Smooth muscle cell (in vitro differentiated cells): ENCODE measurements at regions not wholly inside any gene's neighbourhood (a gene's known extent, or its start where the extent isn't known, plus 50 kb on each side); places are given as distances from the start of the nearest gene placed in this dataset.

ENCODE experiments used
- DNase-seq: peaks from one replicate; lab custom pipeline; 2025; ENCODE audit not compliant: unreplicated experiment; lab: John Stamatoyannopoulos, UW
- H2AFZ ChIP-seq: fragments of 200-600 bp; sonication (generic); 2 replicates; pipeline ENCODE4 v1.6.0; 2016; ENCODE audit warnings: antibody characterized with exemption, low read depth, mild to moderate bottlenecking
- H3F3A ChIP-seq: fragments of 200-600 bp; sonication (generic); 2 replicates; pipeline ENCODE4 v1.6.0; 2017; ENCODE audit warnings: antibody characterized with exemption, low read depth
- H3K27ac ChIP-seq: fragments of 200-600 bp; sonication (generic); 2 replicates; pipeline ENCODE4 v1.5.1; 2016; ENCODE audit warnings: low read depth, mild to moderate bottlenecking
- H3K27me3 ChIP-seq: fragments of 200-600 bp; sonication (generic); 2 replicates; pipeline ENCODE4 v1.6.1; 2016; ENCODE audit warnings: low read depth, mild to moderate bottlenecking
- H3K36me3 ChIP-seq: fragments of 200-600 bp; sonication (generic); 2 replicates; pipeline ENCODE4 v1.5.1; 2016; ENCODE audit warnings: low read depth
- H3K4me1 ChIP-seq: fragments of 200-600 bp; sonication (generic); 2 replicates; pipeline ENCODE4 v1.5.1; 2016; ENCODE audit warnings: low read depth
- H3K4me2 ChIP-seq: fragments of 200-600 bp; sonication (generic); 2 replicates; pipeline ENCODE4 v1.6.0; 2016; ENCODE audit warnings: mild to moderate bottlenecking
- H3K4me3 ChIP-seq: fragments of 200-600 bp; sonication (generic); 2 replicates; pipeline ENCODE4 v1.5.1; 2016; ENCODE audit warnings: mild to moderate bottlenecking
- H3K79me2 ChIP-seq: fragments of 200-600 bp; sonication (generic); 2 replicates; pipeline ENCODE4 v1.6.0; 2016; ENCODE audit warnings: low read depth, mild to moderate bottlenecking
- H3K9ac ChIP-seq: fragments of 200-600 bp; sonication (generic); 2 replicates; pipeline ENCODE4 v1.6.0; 2016; ENCODE audit warnings: low read depth
- H3K9me3 ChIP-seq: fragments of 200-600 bp; sonication (generic); replicated peaks from 2 replicates; pipeline ENCODE4 v1.5.1; 2016; ENCODE audit warnings: low read depth
- H4K20me1 ChIP-seq: fragments of 200-600 bp; sonication (generic); 2 replicates; pipeline ENCODE4 v1.6.0; 2016; ENCODE audit warnings: low read depth
- WGBS: methylation state at CpG from one replicate; pipeline ENCODE4 v1.1.7; 2016; ENCODE audit warnings: low lambda C conversion rate; 5-methylcytosine and 5-hydroxymethylcytosine counted together
- TF ChIP-seq, protein P1 (sequence below): fragments of 200-600 bp; sonication (generic); IDR thresholded peaks from 2 replicates; pipeline ENCODE4 v1.5.1; 2017; ENCODE audit warnings: borderline replicate concordance, mild to moderate bottlenecking, antibody characterized with exemption; ENCODE audit not compliant: insufficient read depth, poor library complexity, severe bottlenecking

DNA sequence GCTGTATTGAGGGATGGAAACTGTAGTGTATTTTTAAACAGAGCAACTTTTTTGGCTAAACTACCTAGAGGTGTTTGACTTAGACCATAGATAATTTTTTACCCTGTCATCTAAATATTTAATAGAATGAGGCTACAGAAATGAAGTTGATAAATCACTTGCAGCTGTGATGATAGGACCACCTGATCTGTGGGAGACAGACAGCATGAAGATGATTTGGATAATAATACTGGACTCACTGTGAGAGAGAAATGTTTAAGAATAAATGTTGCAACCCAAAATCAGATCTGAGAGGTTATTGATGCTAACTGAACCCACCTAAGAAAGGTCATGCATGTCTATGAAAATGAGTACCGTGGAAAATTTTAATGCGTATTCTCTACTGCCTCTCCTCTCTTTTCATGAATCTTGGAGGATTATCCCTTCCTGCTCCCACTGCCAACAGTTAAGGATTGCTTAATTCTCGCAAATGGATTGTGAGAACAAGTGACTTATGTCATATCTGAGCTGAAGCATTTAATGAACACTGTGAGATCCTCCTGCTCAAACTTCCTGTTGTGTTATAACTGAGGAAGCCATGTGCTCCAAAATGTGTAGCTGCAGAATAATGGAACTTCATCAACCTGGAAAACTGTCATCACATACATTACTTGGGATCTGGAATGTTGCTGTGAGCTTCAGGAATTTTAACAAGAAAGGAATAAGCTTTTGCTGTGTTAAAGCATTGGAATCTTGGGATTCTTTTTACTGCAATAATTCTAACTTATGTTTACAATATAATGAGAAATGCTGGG, 617.9 kb upstream of the CDH18 start:
- no peak overlapping the region for H3K4me2 ChIP-seq
- no peak overlapping the region for H2AFZ ChIP-seq
- H3K79me2 ChIP-seq: no peaks in the 10 kb centered on the region
- no peak for DNase-seq
- H3K4me3 ChIP-seq: no peak overlapping the region
- no peaks in the 10 kb centered on the region for H3K27me3 ChIP-seq
- no peaks in the 10 kb centered on the region for H3F3A ChIP-seq
- no peak overlapping the region for H3K27ac ChIP-seq
- H3K4me1 ChIP-seq: peaks cover 5% of the 10 kb centered on the region
- no peak overlapping the region for H3K9ac ChIP-seq
- 80% methylated on average over 3 of the region's 3 CpGs for WGBS
- H3K9me3 ChIP-seq: no peaks in the 10 kb centered on the region
- TF ChIP-seq, protein P1, sequence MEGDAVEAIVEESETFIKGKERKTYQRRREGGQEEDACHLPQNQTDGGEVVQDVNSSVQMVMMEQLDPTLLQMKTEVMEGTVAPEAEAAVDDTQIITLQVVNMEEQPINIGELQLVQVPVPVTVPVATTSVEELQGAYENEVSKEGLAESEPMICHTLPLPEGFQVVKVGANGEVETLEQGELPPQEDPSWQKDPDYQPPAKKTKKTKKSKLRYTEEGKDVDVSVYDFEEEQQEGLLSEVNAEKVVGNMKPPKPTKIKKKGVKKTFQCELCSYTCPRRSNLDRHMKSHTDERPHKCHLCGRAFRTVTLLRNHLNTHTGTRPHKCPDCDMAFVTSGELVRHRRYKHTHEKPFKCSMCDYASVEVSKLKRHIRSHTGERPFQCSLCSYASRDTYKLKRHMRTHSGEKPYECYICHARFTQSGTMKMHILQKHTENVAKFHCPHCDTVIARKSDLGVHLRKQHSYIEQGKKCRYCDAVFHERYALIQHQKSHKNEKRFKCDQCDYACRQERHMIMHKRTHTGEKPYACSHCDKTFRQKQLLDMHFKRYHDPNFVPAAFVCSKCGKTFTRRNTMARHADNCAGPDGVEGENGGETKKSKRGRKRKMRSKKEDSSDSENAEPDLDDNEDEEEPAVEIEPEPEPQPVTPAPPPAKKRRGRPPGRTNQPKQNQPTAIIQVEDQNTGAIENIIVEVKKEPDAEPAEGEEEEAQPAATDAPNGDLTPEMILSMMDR: no peak
- H3K36me3 ChIP-seq: no peaks in the 10 kb centered on the region
- H4K20me1 ChIP-seq: no peaks in the 10 kb centered on the region

DNA sequence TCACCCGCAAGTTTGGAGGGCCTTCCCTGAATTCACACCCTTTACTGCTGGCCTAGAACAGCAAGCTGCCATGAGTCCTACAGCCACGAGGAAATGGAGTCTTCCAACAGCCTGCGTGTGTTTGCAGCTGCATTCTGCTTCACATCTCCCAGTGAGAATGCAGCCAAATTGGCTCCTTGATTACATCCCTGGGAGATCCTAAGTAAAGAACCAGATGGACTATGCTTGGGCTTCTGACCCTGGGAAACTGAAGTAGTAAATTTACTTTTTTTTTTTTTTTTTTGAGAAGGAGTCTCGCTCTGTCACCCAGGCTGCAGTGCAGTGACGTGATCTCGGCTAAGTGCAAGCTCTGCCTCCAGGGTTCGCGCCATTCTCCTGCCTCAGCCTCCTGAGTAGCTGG, 617.0 kb upstream of the CDH18 start:
- Histone ChIP-seq H3K9me3 (no peaks in the 10 kb centered on the region), H3K36me3 (no peaks in the 10 kb centered on the region), H3K4me1 (peaks cover 5% of the 10 kb centered on the region), H3K27me3 (no peaks in the 10 kb centered on the region), H3K79me2 (no peaks in the 10 kb centered on the region), H3K27ac (no peak overlapping the region), H3F3A (no peaks in the 10 kb centered on the region), H4K20me1 (no peaks in the 10 kb centered on the region), H3K4me3 (no peak overlapping the region), H2AFZ (no peak overlapping the region), H3K4me2 (no peak overlapping the region), H3K9ac (no peak overlapping the region)
- WGBS: 85% methylated on average over 8 of the region's 8 CpGs
- TF ChIP-seq, protein P1: no peak
- no peak for DNase-seq

DNA sequence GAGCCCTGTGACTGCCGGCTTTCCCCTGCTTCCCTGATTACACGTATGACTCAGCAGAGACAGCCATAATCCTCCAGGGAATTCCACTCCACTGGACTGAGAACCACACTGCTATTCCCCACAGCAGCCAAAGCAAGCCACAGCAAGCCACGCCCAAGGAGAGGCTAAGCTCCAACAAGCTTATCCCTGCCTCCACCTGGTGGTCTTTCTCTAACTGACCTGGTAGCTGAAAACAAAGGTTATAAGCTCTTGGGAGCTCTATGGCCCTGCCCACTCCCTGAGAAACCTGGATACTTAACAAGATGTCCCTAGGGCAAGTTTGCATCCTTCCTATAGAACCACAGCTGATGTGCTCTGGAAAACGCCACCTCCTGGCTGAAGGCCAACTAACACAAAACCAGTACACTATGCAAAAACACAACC, 613.7 kb upstream of the CDH18 start:
- H3K9me3 ChIP-seq: no peaks in the 10 kb centered on the region
- DNase-seq: no peak
- H3F3A ChIP-seq: no peaks in the 10 kb centered on the region
- no peak overlapping the region for H3K27ac ChIP-seq
- no peaks in the 10 kb centered on the region for H3K79me2 ChIP-seq
- no peak overlapping the region for H3K4me2 ChIP-seq
- H3K9ac ChIP-seq: no peak overlapping the region
- no peaks in the 10 kb centered on the region for H4K20me1 ChIP-seq
- WGBS: 46% methylated on average over 4 of the region's 4 CpGs
- H3K4me3 ChIP-seq: no peak overlapping the region
- H3K27me3 ChIP-seq: no peaks in the 10 kb centered on the region
- TF ChIP-seq, protein P1: no peak
- H3K36me3 ChIP-seq: no peaks in the 10 kb centered on the region
- no peak overlapping the region for H2AFZ ChIP-seq
- no peaks in the 10 kb centered on the region for H3K4me1 ChIP-seq

DNA sequence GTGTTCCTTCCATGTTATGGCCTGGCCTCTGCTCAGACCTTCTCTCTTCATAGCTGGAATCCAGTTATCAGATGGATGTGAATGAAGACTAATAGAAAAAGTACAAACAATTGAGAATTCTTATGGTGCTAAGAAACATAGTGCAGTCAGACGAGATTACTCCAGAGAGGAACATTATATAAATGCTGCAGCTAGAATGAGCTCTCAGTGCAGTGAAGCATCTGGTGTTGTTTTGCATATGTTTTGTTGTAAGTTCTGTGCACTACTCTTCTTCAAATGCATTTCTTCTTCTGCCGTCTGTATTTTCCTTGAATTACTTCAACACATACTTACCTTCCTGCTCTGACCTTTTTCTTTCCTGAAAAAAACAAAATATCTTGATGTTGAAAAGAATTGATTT, 602.4 kb upstream of the CDH18 start:
- Histone ChIP-seq H3K79me2 (no peaks in the 10 kb centered on the region), H3F3A (no peaks in the 10 kb centered on the region), H3K36me3 (no peaks in the 10 kb centered on the region), H3K9ac (no peak overlapping the region), H4K20me1 (no peaks in the 10 kb centered on the region), H2AFZ (no peak overlapping the region), H3K4me1 (no peaks in the 10 kb centered on the region), H3K27me3 (no peaks in the 10 kb centered on the region), H3K9me3 (no peaks in the 10 kb centered on the region), H3K4me3 (no peak overlapping the region), H3K27ac (no peak overlapping the region), H3K4me2 (no peak overlapping the region)
- DNase-seq: no peak
- TF ChIP-seq, protein P1: no peak
- 86% methylated on average over 2 of the region's 2 CpGs for WGBS
